ENCODE measurements at regions not wholly inside any gene's neighbourhood (a gene's known extent, or its start where the extent isn't known, plus 50 kb on each side); places are given as distances from the start of the nearest gene placed in this dataset.

DNA sequence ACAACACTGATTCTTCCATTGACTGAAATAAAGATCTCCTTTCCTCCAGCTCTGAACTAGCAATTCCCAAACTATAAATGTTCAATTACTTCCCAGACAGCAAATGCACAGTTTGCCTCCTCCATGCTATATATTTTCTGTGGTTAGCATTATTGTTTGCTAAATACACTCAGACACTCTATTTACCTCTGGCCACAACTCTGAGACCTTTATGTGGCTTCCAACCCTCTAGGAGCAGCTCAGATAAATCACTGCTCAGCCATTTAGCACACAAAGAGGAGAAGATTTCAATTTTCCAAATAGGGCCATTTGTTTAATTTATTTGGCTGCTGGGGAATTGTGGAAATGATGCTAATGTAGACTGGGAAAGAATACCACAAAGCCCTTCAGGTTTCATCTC is 202.0 kb downstream of the SPTSSA start:
- intact Hi-C loops (cut with micrococcal nuclease), result no loop called here
- Histone ChIP-seq H3K4me1 (ENCODE audit: control insufficient read depth in 1 of 2, insufficient read depth in 2 of 2, low read length in 2 of 2) (no peaks in the 10 kb centered on the region), H3K9me2 (ENCODE audit: insufficient read depth) (no peaks in the 10 kb centered on the region), H3K27ac (ENCODE audit: low read depth, low read length) (no peak overlapping the region), H3K4me2 (ENCODE audit: low read length) (no peak overlapping the region), H3K36me3 (ENCODE audit: control insufficient read depth in 1 of 2, insufficient read depth in 2 of 2, low read length in 2 of 2) (no peaks in the 10 kb centered on the region), H4K20me1 (ENCODE audit: insufficient read depth) (no peaks in the 10 kb centered on the region), H3K27me3 (ENCODE audit: insufficient read depth, low read length) (peaks cover 31% of the 10 kb centered on the region), H2AFZ (ENCODE audit: low read depth, low read length, poor library complexity, severe bottlenecking) (no peak overlapping the region), H3K4me3 (replicated peaks in 1 of 2; ENCODE audit: low read depth in 1 of 2, low read length in 2 of 2) (no peak overlapping the region), H3K9me3 (ENCODE audit: control insufficient read depth in 1 of 2, insufficient read depth in 1 of 2, low read depth in 1 of 2, low read length in 2 of 2) (no peaks in the 10 kb centered on the region), H3K79me2 (ENCODE audit: insufficient read depth, low read length) (no peaks in the 10 kb centered on the region), H3K9ac (ENCODE audit: low read length) (no peak overlapping the region)
- ATAC-seq, result no peak
- TF ChIP-seq, protein P1, sequence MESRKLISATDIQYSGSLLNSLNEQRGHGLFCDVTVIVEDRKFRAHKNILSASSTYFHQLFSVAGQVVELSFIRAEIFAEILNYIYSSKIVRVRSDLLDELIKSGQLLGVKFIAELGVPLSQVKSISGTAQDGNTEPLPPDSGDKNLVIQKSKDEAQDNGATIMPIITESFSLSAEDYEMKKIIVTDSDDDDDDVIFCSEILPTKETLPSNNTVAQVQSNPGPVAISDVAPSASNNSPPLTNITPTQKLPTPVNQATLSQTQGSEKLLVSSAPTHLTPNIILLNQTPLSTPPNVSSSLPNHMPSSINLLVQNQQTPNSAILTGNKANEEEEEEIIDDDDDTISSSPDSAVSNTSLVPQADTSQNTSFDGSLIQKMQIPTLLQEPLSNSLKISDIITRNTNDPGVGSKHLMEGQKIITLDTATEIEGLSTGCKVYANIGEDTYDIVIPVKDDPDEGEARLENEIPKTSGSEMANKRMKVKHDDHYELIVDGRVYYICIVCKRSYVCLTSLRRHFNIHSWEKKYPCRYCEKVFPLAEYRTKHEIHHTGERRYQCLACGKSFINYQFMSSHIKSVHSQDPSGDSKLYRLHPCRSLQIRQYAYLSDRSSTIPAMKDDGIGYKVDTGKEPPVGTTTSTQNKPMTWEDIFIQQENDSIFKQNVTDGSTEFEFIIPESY (IDR thresholded peaks at IDR 0.05; ENCODE audit: extremely low read depth, insufficient replicate concordance, low read length), result no peak
- TF ChIP-seq TCF7L2 (IDR thresholded peaks at IDR 0.05; ENCODE audit: borderline replicate concordance, extremely low read depth, insufficient read depth, insufficient read length), result no peak
- TF ChIP-seq ELF1 (IDR thresholded peaks at IDR 0.05; ENCODE audit: borderline replicate concordance, low read depth), result no peak
- ChIA-PET CTCF (no interaction called here), POLR2A (no interaction called here), RAD21 (ENCODE audit: low non-redundant PET in 1 of 2, low total read pairs in 2 of 2, uncharacterized antibody in 2 of 2, unreplicated experiment in 2 of 2) (no interaction called here)
- DNase-seq (ENCODE audit: low read depth, low spot score), result no peak
- no TSS peak for BruUV-seq (replicated peaks)

GRCh38 chr14:34258318-34258717 is 203.7 kb downstream of the SPTSSA start:
- BruUV-seq (replicated peaks), result no TSS peak
- no peaks in the 10 kb centered on the region for H3K4me1 ChIP-seq (ENCODE audit: control insufficient read depth in 1 of 2, insufficient read depth in 2 of 2, low read length in 2 of 2)
- ATAC-seq (no peak), DNase-seq (ENCODE audit: low read depth, low spot score) (no peak)
- ChIA-PET CTCF (no interaction called here), POLR2A (no interaction called here), RAD21 (ENCODE audit: low non-redundant PET in 1 of 2, low total read pairs in 2 of 2, uncharacterized antibody in 2 of 2, unreplicated experiment in 2 of 2) (no interaction called here)
- no peak overlapping the region for H2AFZ ChIP-seq (ENCODE audit: low read depth, low read length, poor library complexity, severe bottlenecking)
- intact Hi-C loops (cut with micrococcal nuclease), result no loop called here
- no peaks in the 10 kb centered on the region for H3K9me3 ChIP-seq (ENCODE audit: control insufficient read depth in 1 of 2, insufficient read depth in 1 of 2, low read depth in 1 of 2, low read length in 2 of 2)
- H3K4me2 ChIP-seq (ENCODE audit: low read length), result no peak overlapping the region
- TF ChIP-seq POLR2AphosphoS5 (IDR thresholded peaks at IDR 0.05; ENCODE audit: low read depth, low read length) (no peak), FOSL1 (IDR thresholded peaks at IDR 0.05; ENCODE audit: low read depth) (no peak), RAD21 (IDR thresholded peaks at IDR 0.05; ENCODE audit: low read depth) (no peak), CEBPB (IDR thresholded peaks at IDR 0.05; ENCODE audit: low read depth) (no peak), ZFX (IDR thresholded peaks at IDR 0.05) (no peak)
- TF ChIP-seq, protein P2, sequence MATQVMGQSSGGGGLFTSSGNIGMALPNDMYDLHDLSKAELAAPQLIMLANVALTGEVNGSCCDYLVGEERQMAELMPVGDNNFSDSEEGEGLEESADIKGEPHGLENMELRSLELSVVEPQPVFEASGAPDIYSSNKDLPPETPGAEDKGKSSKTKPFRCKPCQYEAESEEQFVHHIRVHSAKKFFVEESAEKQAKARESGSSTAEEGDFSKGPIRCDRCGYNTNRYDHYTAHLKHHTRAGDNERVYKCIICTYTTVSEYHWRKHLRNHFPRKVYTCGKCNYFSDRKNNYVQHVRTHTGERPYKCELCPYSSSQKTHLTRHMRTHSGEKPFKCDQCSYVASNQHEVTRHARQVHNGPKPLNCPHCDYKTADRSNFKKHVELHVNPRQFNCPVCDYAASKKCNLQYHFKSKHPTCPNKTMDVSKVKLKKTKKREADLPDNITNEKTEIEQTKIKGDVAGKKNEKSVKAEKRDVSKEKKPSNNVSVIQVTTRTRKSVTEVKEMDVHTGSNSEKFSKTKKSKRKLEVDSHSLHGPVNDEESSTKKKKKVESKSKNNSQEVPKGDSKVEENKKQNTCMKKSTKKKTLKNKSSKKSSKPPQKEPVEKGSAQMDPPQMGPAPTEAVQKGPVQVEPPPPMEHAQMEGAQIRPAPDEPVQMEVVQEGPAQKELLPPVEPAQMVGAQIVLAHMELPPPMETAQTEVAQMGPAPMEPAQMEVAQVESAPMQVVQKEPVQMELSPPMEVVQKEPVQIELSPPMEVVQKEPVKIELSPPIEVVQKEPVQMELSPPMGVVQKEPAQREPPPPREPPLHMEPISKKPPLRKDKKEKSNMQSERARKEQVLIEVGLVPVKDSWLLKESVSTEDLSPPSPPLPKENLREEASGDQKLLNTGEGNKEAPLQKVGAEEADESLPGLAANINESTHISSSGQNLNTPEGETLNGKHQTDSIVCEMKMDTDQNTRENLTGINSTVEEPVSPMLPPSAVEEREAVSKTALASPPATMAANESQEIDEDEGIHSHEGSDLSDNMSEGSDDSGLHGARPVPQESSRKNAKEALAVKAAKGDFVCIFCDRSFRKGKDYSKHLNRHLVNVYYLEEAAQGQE (IDR thresholded peaks at IDR 0.05; ENCODE audit: low read depth), result no peak
- no peaks in the 10 kb centered on the region for H4K20me1 ChIP-seq (ENCODE audit: insufficient read depth)
- no peaks in the 10 kb centered on the region for H3K36me3 ChIP-seq (ENCODE audit: control insufficient read depth in 1 of 2, insufficient read depth in 2 of 2, low read length in 2 of 2)
- H3K4me3 ChIP-seq (replicated peaks in 1 of 2; ENCODE audit: low read depth in 1 of 2, low read length in 2 of 2), result no peak overlapping the region
- no peaks in the 10 kb centered on the region for H3K79me2 ChIP-seq (ENCODE audit: insufficient read depth, low read length)
- H3K9me2 ChIP-seq (ENCODE audit: insufficient read depth), result no peaks in the 10 kb centered on the region
- H3K9ac ChIP-seq (ENCODE audit: low read length), result no peak overlapping the region
- H3K27ac ChIP-seq (ENCODE audit: low read depth, low read length), result no peak overlapping the region
- peaks cover 31% of the 10 kb centered on the region for H3K27me3 ChIP-seq (ENCODE audit: insufficient read depth, low read length)

Measured in HCT116 (cell line).